HG02973 (cell line): ENCODE measurements at regions not wholly inside any gene's neighbourhood (a gene's known extent, or its start where the extent isn't known, plus 50 kb on each side); places are given as distances from the start of the nearest gene placed in this dataset.
"Not testable (repeated sequence)": the region's sequence is repeated elsewhere in the genome, so short reads cannot be mapped to it uniquely, and the experiment has no call there.

Experiments used
- ATAC-seq: cut with Tn5 transposase; IDR thresholded peaks from one replicate; pipeline ENCODE4 v1.9.1; 2021; ENCODE audit warnings: moderate library complexity; ENCODE audit not compliant: unreplicated experiment

- ATAC-seq = no peak
Measured at GRCh38 chr6:82118150-82118562, 129.4 kb downstream of the IBTK start.

GRCh38 chr6:82114748-82115147, 132.8 kb downstream of the IBTK start:
- ATAC-seq = no peak

GRCh38 chr6:82113231-82113630, 134.3 kb downstream of the IBTK start:
- no peak for ATAC-seq

GRCh38 chr6:82111818-82112217, 135.7 kb downstream of the IBTK start:
- ATAC-seq = no peak

GRCh38 chr6:82111114-82111513, 136.4 kb downstream of the IBTK start:
- no peak for ATAC-seq

- not testable (repeated sequence) for ATAC-seq
Measured at GRCh38 chr6:82103171-82103570, 144.4 kb downstream of the IBTK start.

GRCh38 chr6:82101374-82102114, 146.0 kb downstream of the IBTK start:
- not testable (repeated sequence) for ATAC-seq

GRCh38 chr6:82100763-82101162, 146.8 kb downstream of the IBTK start:
- ATAC-seq = not testable (repeated sequence)

GRCh38 chr6:82097676-82098075, 149.9 kb downstream of the IBTK start:
- ATAC-seq = no peak

- ATAC-seq = no peak
Measured at GRCh38 chr6:82095091-82095490, 152.5 kb downstream of the IBTK start.

- ATAC-seq = no peak
Measured at GRCh38 chr6:82094166-82094806, 153.3 kb downstream of the IBTK start.

GRCh38 chr6:82088978-82089771, 158.4 kb downstream of the IBTK start:
- no peak for ATAC-seq

GRCh38 chr6:82086944-82087343, 160.6 kb downstream of the IBTK start:
- ATAC-seq = no peak

- no peak for ATAC-seq
Measured at GRCh38 chr6:82085701-82086100, 161.8 kb downstream of the IBTK start.

- no peak for ATAC-seq
Measured at GRCh38 chr6:82084324-82084920, 163.1 kb downstream of the IBTK start.

- no peak for ATAC-seq
Measured at GRCh38 chr6:82083646-82084045, 163.9 kb downstream of the IBTK start.

GRCh38 chr6:82080767-82081166, 166.8 kb downstream of the IBTK start:
- no peak for ATAC-seq

GRCh38 chr6:82078286-82078908, 169.1 kb downstream of the IBTK start:
- no peak for ATAC-seq

- no peak for ATAC-seq
Measured at GRCh38 chr6:82076916-82077315, 170.6 kb downstream of the IBTK start.

GRCh38 chr6:82074556-82074955, 173.0 kb downstream of the IBTK start:
- no peak for ATAC-seq

- ATAC-seq = no peak
Measured at GRCh38 chr6:82073484-82073883, 174.1 kb downstream of the IBTK start.
